ENCODE measurements at regions not wholly inside any gene's neighbourhood (a gene's known extent, or its start where the extent isn't known, plus 50 kb on each side); places are given as distances from the start of the nearest gene placed in this dataset.

GRCh38 chr1:4090976-4091660 is 191.0 kb upstream of the C1orf174 start:
- DNase-seq: no peak

- DNase-seq: no peak
These were observed 191.9 kb upstream of the C1orf174 start for GRCh38 chr1:4091996-4092395.

DNA sequence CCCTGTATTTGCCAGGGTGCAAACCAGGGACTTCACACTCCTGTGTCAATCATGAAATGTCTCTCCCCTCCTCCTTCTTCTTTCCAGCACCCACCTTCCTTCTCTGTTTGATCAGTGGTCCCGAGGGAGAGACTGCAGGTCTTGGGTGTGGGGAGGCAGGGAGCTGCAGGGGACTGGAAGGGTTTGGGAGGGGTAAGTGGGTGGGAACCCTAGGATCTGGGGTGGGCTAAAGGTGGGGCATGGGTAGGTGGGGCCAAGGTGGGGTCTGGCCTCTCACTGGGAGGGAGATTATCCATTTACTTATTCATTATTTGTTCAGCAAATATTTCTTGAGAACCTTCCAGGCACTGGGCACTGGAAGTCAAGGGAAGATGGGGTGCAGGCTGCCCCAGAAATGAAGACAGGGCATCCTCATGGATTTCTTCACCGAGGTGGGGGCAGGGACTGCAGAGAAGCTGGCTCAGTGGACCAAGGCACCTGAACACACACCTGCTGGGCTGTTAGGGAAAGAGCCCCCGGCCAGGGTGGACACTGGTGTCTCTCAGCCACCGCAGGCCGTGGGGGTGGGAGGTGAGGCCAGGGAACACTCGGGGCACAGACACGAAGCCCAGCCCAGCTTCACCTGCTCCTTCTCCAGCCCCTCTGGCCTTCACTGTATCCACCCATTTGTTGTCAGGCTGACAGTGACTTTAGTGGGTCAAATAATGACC is 193.9 kb upstream of the C1orf174 start:
- DNase-seq: no peak

GRCh38 chr1:4095433-4095971 is 195.4 kb upstream of the C1orf174 start:
- DNase-seq: no peak

- peak; percentile 35 for DNase-seq
These were observed 201.5 kb upstream of the C1orf174 start for GRCh38 chr1:4101459-4102161.

DNA sequence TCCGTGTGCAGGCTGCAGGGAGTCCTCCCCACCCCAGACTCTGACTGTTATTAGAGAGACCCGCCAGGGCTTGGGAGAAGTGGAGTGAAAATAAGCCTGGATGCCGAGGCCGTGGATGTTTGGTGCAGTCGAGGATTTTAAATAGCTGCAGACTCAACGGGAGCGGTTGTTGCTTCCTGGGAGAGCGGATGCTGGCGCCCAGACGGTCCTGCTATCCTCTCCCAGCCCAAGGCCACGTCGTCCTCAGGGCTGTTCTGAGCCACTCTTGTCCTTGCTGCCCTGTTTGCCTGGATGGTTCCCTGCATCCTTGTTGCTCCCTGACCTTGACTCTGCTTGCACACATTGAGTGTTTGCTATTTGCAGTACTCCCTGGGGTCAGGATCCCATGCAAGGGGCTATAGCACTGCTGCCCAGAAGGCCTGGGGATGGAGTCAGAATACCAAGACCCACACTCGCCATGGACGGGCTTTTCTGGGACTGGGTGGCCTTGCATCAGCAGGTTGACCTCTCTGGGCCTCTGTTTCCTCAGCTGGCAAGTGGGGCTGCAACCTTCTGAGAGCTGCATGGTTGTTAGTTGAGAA is 205.3 kb upstream of the C1orf174 start:
- DNase-seq: no peak

DNA sequence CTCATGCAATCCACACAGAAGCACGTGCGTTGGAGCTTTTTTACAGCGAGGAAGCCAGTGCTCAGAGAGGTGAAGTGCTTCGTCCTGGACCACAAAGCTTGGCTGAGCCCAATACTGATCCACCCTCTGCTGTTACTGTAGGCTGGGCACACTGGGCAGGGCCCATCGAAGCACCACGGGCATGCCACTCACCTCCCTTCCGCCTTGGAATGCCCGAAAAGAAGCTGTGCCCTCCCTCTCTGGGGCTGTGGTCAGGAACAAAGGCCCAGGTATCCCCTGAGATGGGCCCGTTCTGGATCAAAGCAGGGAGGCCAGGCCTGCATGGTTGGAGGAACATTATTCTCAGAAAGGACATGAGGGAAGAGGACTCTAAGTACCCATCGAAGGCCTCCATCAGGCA is 206.7 kb upstream of the C1orf174 start:
- DNase-seq: no peak

GRCh38 chr1:4107291-4107690 is 207.2 kb upstream of the C1orf174 start:
- no peak for DNase-seq

GRCh38 chr1:4108331-4108730 is 208.3 kb upstream of the C1orf174 start:
- peak; percentile 50 for DNase-seq

DNA sequence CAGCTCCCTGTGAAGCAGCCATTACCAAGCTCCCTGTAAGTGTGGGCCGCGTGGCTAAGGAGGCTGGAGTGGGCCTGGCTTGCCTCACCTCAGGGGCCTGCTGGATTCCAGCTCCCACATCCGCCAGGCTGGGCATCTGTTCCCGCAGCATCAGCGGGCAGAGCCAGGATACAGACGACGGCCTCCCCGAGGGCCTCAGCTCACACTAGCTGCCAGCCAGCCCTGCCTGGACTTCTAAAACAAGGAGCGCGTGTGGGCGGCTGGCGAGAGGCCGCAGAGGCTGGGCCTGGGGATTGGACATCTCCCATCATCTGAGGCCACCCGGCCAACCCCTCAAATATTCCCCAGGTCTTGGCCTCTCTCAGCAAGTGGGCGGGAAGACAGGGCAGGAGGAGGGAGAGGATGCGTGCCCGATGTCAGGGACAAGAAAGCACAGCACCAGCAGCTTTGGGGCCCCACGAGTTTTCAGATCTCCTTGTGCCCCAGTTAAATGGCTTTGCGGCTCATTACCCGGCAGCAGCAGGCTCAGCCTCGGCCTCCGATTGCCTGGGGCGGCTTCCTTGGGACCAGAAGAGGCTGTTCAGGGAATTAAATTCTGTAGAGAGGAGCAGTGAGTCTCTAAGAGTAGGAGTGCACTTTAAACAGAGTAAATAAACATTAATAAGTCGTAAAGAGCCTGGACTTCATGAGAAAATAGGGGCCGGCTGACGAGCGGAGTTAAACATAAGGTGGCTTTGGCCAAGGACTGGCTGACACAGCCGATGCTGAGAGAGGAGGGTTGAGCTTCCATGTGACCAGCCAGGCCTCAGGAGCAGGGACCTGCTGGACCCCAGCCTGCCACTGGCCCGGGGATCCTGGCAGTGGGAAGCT is 208.9 kb upstream of the C1orf174 start:
- DNase-seq: peak; percentile 73

GRCh38 chr1:4109628-4109940 is 209.5 kb upstream of the C1orf174 start:
- DNase-seq: no peak

- no peak for DNase-seq
These were observed 210.8 kb upstream of the C1orf174 start for GRCh38 chr1:4110888-4111287.

DNA sequence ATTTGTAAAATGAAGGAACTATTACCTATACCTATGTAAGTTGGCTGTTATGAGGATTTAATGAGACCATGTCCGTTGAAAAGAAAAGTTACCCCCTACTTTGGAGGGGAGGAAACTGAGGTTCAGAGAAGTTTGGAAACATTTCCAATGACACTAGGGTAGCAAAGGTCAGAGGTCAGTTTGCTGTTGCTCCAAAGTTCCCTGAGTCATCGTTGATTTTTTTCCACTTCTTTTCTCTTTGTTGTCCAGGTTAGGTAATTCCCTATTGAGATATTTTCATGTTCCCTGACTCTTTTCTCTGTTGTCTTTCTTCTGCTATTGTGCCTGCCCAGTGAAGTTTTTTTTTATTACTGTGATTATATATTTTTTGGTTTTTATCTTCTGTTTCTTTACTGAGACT is 213.8 kb upstream of the C1orf174 start:
- DNase-seq: no peak

DNA sequence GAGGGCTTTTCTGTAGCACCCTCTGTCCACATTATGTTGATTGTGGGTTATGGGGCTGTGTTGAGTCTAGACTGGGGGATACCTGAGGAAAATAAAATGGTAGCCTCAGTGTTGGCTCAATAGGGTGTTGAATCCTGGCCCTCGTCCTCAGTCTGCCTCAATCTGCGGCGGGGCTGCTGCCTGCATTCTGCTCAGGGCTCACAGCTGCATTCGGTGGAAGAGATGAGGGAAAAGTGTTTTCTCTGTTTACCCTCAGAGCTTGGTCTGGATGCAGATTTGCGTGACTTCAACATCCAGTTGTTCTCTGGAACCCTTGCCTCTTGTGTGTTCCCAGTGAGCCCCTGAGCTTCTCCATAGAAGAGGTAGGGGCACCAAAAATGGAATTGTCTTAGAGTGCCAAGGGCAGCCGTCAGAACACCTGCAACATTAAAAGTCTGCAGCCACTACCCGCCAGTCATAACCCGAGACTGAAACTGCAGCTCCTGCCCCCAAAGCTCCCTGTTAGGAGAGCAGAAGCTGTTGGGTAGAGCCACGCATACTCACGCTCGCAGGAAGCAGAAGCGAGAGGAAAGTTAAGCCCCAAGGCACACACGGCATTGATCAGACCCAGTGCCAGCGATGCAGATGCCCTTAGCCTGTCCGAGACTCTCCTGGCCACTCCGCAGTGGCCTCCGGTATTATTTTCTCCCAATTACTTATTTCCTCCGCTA is 215.3 kb upstream of the C1orf174 start:
- DNase-seq: no peak

DNA sequence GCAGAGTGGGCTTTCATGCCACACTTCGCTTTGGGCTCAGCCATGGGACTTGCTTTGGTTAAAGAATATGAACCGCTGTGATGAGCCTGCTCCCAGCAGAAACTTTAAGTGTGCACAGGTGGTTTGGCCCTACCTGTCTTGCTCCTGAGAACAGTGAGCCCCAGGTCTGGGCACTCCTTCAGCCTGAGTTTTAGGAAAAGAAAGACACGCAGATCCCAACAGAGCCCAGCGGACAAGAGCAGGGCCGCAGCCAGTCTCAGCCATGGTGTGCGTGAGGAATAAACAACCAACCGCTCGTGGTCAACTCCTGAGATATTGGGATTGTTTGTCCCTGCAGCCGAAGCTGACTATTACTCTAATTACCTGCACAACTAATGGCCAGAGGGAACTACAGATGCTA is 217.1 kb upstream of the C1orf174 start:
- DNase-seq: no peak

- DNase-seq: no peak
These were observed 218.9 kb upstream of the C1orf174 start for GRCh38 chr1:4118746-4119515.

GRCh38 chr1:4119516-4120220 is 219.6 kb upstream of the C1orf174 start:
- DNase-seq: no peak

DNA sequence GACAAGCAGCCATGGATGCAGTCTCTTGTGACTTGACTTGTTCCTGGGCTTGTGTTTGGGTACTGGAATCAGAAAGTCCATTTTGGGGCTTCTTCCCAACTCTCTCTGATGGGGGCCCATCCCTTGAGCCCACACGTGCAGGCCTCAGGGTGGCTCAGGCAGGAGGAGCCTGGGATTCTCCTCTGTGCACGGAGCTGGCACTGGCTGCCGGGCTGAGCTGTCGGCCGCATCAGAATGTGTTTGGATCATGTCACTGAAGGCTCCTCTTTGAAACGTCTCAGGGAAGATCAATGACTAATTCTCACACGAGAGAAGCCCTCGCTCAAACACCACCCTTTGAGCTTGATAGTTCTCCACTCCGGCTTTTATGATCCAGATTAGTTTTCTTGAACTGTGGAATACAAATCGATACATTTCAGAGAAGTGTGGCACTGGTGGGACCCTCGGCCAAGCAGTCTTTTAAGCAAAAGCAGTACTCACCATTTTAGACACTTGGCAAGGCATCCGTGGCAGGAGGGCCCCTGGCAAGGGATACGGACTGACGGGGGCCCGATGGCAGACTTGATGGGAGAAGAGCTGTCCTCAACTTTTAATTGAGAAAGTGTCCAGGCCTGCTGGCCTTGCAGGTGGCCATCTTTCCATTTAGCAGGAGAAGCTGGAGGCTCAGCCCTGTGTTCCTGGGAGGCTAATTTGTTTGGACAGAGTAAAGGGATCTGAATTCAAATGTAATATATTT is 220.7 kb upstream of the C1orf174 start:
- DNase-seq: no peak

- DNase-seq: no peak
These were observed 221.2 kb upstream of the C1orf174 start for GRCh38 chr1:4121293-4121684.

All from eye (tissue), 1 donor.